ENCODE measurements at regions not wholly inside any gene's neighbourhood (a gene's known extent, or its start where the extent isn't known, plus 50 kb on each side); places are given as distances from the start of the nearest gene placed in this dataset.

- Histone ChIP-seq H3K27me3 (ENCODE audit: control insufficient read depth, insufficient read depth, low read length) (no peaks in the 10 kb centered on the region), H3K4me3 (ENCODE audit: low read depth, low read length) (no peak overlapping the region), H3K36me3 (ENCODE audit: control insufficient read depth, insufficient read depth, low read length) (no peaks in the 10 kb centered on the region)
- TF ChIP-seq CTCF (IDR thresholded peaks at IDR 0.05; ENCODE audit: insufficient read depth, low read length, severe bottlenecking), result no peak
- FAIRE-seq (no peak), DNase-seq (ENCODE audit: low read depth) (no peak)
Observed at GRCh38 chr4:128516301-128516969, 228.8 kb upstream of the PGRMC2 start.

- FAIRE-seq (no peak), DNase-seq (ENCODE audit: low read depth) (no peak)
- Histone ChIP-seq H3K27me3 (ENCODE audit: control insufficient read depth, insufficient read depth, low read length) (no peaks in the 10 kb centered on the region), H3K4me3 (ENCODE audit: low read depth, low read length) (no peak overlapping the region), H3K36me3 (ENCODE audit: control insufficient read depth, insufficient read depth, low read length) (no peaks in the 10 kb centered on the region)
- no peak for TF ChIP-seq CTCF (IDR thresholded peaks at IDR 0.05; ENCODE audit: insufficient read depth, low read length, severe bottlenecking)
Observed at GRCh38 chr4:128513664-128514484, 226.3 kb upstream of the PGRMC2 start.

GRCh38 chr4:128512767-128513322 lies 225.2 kb upstream of the PGRMC2 start:
- no peaks in the 10 kb centered on the region for H3K27me3 ChIP-seq (ENCODE audit: control insufficient read depth, insufficient read depth, low read length)
- no peak for FAIRE-seq
- H3K4me3 ChIP-seq (ENCODE audit: low read depth, low read length), result no peak overlapping the region
- H3K36me3 ChIP-seq (ENCODE audit: control insufficient read depth, insufficient read depth, low read length), result no peaks in the 10 kb centered on the region
- TF ChIP-seq CTCF (IDR thresholded peaks at IDR 0.05; ENCODE audit: insufficient read depth, low read length, severe bottlenecking), result no peak
- DNase-seq (ENCODE audit: low read depth), result no peak

- no peak for DNase-seq (ENCODE audit: low read depth)
- no peak for FAIRE-seq
- H3K27me3 ChIP-seq (ENCODE audit: control insufficient read depth, insufficient read depth, low read length), result no peaks in the 10 kb centered on the region
- no peaks in the 10 kb centered on the region for H3K36me3 ChIP-seq (ENCODE audit: control insufficient read depth, insufficient read depth, low read length)
- no peak for TF ChIP-seq CTCF (IDR thresholded peaks at IDR 0.05; ENCODE audit: insufficient read depth, low read length, severe bottlenecking)
- no peak overlapping the region for H3K4me3 ChIP-seq (ENCODE audit: low read depth, low read length)
Observed at GRCh38 chr4:128512161-128512560, 224.5 kb upstream of the PGRMC2 start.

GRCh38 chr4:128510850-128511249 lies 223.2 kb upstream of the PGRMC2 start:
- no peak overlapping the region for H3K4me3 ChIP-seq (ENCODE audit: low read depth, low read length)
- no peak for TF ChIP-seq CTCF (IDR thresholded peaks at IDR 0.05; ENCODE audit: insufficient read depth, low read length, severe bottlenecking)
- no peak for DNase-seq (ENCODE audit: low read depth)
- H3K36me3 ChIP-seq (ENCODE audit: control insufficient read depth, insufficient read depth, low read length), result no peaks in the 10 kb centered on the region
- no peak for FAIRE-seq
- H3K27me3 ChIP-seq (ENCODE audit: control insufficient read depth, insufficient read depth, low read length), result no peaks in the 10 kb centered on the region

All from bronchial epithelial cell (primary cell).